GM18907 (cell line): ENCODE measurements at regions not wholly inside any gene's neighbourhood (a gene's known extent, or its start where the extent isn't known, plus 50 kb on each side); places are given as distances from the start of the nearest gene placed in this dataset.

ENCODE experiments used
- ATAC-seq: cut with Tn5 transposase; IDR thresholded peaks from one replicate; pipeline ENCODE4 v1.9.1; 2021; ENCODE audit warnings: mild to moderate bottlenecking, moderate library complexity; ENCODE audit not compliant: unreplicated experiment

GRCh38 chr14:80381807-80382363 lies 170.6 kb upstream of the DIO2 start:
- ATAC-seq: no peak

DNA sequence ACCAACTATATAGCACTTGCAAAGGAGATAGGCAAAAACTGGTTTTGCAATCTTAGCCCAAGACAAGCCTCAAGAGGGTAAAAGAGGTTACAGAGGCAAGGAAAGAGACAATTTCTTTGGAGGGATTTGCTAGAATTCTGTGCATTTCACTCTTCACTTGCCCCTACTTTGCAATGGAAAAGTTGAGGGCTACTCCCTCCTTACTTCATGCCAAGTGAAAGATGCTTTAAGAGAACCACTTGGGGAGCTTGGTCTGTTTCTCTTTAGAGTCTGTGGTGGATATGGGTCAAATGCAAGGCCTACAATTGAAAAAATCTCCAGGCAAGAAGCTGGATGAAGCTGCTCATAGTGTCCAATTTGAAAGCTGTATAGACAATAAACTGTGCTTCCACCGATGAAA lies 167.7 kb upstream of the DIO2 start:
- ATAC-seq: no peak

DNA sequence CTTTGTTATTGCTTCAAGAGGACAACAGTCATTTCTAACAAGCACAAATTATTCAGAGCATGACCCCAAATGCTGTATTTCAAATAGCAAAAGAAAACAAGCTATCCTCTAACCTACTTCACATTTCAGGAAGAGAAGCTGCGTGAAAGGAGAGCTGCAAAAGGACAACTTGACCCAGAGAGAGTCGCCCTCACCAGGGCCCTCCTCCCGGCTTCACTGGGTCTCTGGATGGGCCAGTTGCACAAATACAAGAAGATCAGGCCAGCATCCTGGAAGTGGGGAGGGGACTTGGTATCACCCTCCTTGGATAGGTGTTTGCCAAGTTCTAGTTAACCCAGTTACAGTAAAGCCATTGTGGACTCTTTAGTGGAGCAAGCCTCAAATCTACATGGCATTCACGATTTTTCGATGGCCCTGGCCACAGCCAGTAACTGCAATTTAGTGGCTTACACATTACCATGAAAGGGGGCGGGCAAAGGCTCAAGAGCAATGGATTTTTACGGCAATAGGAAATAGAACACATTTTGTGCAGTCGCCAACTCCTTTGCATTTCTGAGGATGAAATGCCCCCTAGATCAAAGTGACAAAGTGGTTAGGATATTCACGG lies 166.9 kb upstream of the DIO2 start:
- ATAC-seq: no peak

- ATAC-seq: no peak
Measured at GRCh38 chr14:80364816-80365215, 153.5 kb upstream of the DIO2 start.

GRCh38 chr14:80364274-80364673 lies 153.0 kb upstream of the DIO2 start:
- ATAC-seq: peak; percentile 54

- ATAC-seq: no peak
Measured at GRCh38 chr14:80358112-80358511, 146.8 kb upstream of the DIO2 start.

DNA sequence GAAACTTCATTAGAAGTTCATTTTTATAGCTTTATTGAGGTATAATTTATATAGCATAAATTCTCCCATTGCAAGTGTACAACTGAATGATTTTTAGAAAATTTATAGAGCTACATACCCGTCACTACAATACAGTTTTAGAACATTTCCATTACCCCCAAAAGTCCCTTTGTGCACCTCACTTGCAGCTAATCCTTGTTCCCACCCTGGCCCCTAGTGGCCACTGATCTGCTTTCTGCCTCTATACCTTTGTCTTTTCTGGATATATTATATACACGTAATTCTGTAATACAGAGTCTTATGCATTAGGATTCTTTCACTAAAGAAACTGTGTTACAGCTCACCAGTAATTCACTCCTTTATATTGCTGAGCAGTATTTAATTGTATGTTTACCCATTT lies 145.1 kb upstream of the DIO2 start:
- ATAC-seq: no peak

GRCh38 chr14:80354860-80355581 lies 143.7 kb upstream of the DIO2 start:
- ATAC-seq: no peak

DNA sequence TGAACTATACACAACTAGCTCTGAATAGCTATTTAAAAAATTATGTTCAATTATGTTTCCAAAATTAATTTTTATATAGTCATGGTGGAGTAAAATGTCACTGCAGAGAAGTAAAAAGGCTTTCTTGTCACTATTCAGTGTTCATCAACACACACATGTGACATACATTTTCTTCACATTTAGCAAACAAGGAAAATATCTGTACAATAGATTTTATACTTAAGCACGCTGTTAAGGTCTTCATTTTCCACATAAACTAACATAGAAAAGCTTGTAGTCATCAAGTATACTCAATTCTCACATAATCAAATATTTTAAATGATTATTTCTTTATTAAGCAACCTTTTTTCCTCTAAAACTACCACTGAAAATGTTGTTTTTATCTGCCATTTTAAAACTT lies 141.2 kb upstream of the DIO2 start:
- ATAC-seq: no peak

DNA sequence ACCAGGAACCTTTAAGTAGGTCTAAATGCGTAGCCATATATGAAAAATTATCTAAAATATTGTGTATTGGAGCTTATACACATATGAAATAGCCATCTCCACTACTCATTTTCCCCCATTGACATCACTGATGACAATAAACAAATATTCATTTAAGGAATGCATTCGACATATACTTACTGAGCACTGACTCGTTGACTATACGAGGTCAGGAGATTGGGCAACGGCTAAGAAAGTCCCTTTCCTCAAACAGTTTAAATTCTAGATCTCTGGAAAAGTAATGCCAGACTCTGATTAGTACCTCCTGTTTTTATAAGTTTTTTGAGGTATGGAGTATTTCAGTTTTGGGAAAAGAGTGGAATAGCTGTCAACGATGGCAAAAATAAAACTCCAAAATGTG lies 139.4 kb upstream of the DIO2 start:
- ATAC-seq: no peak

GRCh38 chr14:80346395-80346794 lies 135.1 kb upstream of the DIO2 start:
- no peak for ATAC-seq

DNA sequence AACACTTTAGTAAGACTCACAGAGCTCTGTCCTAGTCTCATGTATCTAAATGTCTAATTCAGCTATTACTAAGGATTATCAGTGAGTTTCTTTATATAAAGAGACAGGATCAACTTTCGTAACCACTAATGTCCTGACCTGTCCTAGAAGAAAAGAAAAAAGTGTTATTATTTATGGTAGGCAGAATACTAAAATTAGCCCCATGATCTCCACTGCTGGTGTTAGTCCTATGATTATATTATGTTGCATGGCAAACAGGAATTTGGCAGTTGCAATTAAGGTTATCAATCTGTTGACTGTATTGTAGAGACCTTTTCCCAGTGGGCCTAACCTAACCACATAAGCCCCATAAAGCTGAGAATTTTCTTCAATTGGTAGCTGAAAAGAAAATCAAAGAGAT lies 132.9 kb upstream of the DIO2 start:
- ATAC-seq: no peak

GRCh38 chr14:80336608-80337106 lies 125.4 kb upstream of the DIO2 start:
- no peak for ATAC-seq

- no peak for ATAC-seq
Measured at GRCh38 chr14:80325688-80326087, 114.4 kb upstream of the DIO2 start.

- ATAC-seq: no peak
Measured at GRCh38 chr14:80325112-80325511, 113.8 kb upstream of the DIO2 start.

GRCh38 chr14:80324649-80325048 lies 113.3 kb upstream of the DIO2 start:
- no peak for ATAC-seq

GRCh38 chr14:80323038-80323665 lies 111.8 kb upstream of the DIO2 start:
- no peak for ATAC-seq

GRCh38 chr14:80316441-80316840 lies 105.1 kb upstream of the DIO2 start:
- no peak for ATAC-seq

GRCh38 chr14:80315681-80316080 lies 104.4 kb upstream of the DIO2 start:
- ATAC-seq: no peak

DNA sequence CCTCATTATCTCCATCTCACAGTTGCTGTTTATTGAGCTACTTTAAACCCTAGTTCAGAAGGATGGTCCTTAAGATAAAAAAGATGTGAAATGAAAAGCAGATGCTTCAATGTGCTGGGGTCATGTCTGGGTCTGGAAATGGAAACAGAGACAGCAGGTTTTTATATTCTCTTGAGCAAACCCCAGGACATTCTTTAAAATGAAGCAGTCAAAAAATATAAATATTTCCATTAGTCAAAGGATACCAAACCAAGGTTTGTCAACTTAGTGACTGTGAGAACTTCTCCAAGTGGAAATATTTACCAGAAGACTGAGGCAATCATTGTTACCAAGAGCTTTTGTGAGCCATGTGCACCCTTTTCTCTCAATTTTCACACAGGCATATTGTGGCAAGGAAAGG lies 102.5 kb upstream of the DIO2 start:
- no peak for ATAC-seq

DNA sequence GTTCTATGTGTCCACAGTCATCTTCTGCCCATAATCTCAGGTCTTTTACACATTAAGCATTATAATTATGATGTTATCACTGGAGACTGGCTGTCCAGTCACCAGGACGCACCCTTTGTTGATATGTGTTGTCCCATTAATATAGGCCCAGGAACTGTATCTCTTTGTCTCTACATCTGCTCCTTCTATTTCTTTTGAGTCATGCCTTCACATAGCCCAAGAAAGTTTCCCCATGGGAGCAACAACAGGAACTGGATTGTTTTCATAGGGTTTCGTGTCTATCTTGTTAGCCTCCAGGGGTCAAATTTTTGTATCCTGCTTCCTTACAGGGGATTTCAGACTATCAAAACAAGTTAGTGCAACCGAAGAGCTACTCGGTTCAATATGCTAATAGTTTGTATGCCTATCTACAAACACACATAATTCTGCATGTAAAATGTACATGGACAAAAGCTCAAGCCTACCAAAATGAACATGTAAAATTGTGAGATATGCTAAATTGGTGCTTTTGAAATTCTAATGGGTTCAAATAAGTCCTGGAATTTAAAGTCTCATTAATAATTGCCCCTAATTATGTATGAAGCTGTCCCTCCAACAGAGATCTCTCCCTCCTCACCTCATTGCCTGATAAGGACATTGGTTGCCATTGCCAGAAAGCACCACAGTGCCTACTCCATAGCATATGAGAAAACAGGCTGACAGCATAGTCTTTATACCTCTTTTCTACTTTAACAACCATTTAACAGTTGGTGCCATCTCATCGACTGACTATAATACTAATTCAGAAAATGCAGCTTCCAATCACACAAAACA lies 99.8 kb upstream of the DIO2 start:
- ATAC-seq: no peak
